RPMI8226 (cell line): ENCODE measurements at regions not wholly inside any gene's neighbourhood (a gene's known extent, or its start where the extent isn't known, plus 50 kb on each side); places are given as distances from the start of the nearest gene placed in this dataset.

ENCODE experiments used
- DNase-seq: peaks from one replicate; pipeline ENCODE4 v3.0.0-alpha.2; 2015

DNA sequence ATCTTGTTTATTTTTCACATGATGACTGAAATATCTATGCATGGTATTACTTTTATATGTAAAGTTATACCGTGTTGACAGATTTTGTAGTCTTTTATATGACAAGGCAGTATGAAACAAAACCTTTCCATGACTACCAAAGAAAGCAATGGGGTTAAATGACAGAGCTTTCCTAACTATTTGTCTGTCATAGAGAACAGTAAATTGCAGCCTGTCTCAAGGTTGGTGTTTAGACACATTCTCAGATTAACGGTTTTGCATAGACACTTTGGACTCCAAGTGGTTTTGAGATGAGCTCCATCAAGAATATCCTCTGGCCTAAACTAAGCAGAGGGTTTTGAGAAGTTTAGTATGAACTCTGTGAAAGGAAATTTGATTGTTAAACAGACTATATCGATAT, 180.7 kb upstream of the TENM3 start:
- no peak for DNase-seq

DNA sequence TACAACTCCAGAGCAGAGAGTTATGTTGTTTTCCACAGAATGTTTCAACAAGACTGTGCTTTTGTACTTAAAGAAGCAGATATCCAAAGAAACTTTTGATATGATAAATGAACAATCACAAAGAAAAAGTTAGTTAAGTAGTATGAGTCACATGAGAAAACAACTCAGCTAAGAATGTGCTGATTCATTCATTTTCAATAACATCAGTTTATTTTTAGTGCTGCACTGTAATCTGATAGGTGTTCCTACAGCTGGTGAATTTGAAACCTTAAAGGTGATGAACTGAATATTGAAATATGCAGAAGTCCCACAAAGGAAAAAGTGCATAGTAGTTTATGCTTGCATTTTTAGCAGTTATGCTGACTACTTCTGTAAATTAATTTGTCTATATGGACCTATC, 180.3 kb upstream of the TENM3 start:
- no peak for DNase-seq

DNA sequence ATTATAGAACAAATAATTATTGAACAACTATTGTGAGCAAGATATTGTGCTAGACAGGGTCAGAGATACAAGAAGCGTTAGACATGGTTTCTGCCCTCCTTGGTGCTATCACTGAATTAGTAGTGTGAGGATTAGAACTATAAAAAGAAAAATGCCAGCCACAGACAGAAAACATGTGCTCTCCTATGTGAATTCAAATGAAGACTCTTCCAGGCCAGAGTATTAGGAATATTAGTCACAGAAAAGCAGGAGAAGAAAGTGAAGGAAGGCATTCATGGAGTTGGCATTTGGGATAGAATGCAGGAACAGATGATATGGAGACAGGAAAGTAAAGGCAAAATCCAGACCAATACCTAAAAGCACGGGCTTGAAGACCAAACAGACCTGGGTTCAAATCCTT, 179.6 kb upstream of the TENM3 start:
- no peak for DNase-seq

DNA sequence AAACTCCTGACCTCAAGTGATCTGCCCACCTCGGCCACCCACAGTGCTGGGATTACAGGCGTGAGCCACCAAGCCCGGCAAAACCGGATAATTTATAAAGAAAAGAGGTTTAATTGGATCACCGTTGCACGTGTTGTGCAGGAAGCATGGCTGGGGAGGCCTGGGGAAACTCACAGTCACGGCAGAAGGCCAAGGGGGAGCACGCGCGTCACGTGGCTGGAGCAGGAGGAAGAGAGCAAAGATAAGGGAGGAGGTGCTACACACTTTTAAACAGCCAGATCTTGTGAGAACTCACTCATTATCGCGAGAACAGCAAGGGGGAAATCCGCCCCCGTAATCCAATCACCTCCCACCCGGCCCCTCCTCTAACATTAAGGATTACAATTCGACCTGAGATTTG, 177.9 kb upstream of the TENM3 start:
- no peak for DNase-seq

DNA sequence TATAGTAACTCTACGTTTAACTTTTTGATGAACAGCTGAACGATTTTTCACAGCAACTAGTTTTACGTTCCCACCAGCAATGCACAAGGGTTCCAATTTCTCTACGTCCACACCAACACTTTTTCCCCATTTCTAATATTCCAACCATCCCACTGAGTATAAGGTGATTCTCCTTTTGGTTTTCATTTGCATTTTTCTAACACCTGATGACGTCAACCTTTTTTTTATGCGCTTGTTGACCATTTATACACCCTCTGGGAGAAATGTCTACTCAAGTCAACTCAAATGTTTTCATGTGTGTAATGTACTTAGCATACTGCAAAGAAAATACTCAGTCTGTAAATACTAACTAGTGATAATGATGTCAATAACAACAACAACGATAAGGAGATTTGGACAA, 177.2 kb upstream of the TENM3 start:
- DNase-seq = no peak

DNA sequence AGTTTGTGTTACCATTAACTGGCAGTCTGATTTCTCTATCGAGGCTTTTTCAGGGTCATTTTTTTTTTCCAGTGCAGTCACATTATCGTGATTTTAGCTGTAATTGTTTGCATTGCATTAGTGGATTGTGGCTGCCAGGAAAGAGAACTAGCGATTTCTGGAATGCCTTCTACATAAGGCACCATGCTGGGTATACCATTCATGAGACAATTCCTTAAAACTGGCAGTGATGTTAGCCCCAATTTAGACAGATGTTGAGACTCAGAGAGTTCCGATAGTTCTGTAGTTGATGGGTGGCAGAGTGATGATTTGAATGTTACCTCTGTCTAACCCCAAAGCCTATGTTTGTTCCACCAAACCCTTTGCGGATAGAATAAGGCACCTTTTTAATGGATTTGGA, 175.4 kb upstream of the TENM3 start:
- DNase-seq = no peak

DNA sequence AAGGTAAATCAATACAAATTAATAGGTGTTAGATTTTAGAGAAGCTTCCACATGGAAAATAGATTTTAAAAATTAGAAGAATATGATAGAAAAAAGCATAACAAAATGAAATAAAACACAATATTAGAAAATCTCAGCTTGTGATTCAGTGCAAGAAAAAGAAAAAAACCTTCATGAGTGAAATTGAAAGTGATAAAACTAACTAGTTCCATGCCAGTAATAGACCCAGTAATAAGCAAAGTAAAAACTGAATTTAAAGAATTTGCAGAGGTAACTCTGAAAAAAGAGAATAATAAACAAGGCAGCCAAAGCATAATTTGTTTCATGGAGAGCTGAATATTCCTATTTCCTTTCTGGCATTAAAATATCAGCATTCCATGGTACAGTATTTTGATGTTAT, 174.3 kb upstream of the TENM3 start:
- no peak for DNase-seq

DNA sequence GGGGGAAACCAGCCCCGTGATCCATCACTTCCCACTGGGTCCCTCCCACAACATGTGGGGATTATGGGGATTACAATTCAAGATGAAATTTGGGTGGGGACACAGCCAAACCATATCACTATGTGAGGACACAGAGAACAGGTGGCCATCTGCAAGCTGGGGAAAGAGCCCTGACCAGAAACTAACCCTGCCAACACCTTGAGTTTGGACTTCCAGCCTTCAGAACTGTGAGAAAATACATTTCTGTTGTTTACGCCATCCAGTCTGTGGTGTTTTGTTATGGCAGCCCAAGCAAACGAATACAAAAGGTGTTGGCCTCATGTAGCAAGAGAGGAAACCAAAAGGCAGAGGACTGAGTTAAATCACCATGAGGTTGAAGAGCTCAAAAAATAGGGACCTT, 169.9 kb upstream of the TENM3 start:
- DNase-seq = no peak

DNA sequence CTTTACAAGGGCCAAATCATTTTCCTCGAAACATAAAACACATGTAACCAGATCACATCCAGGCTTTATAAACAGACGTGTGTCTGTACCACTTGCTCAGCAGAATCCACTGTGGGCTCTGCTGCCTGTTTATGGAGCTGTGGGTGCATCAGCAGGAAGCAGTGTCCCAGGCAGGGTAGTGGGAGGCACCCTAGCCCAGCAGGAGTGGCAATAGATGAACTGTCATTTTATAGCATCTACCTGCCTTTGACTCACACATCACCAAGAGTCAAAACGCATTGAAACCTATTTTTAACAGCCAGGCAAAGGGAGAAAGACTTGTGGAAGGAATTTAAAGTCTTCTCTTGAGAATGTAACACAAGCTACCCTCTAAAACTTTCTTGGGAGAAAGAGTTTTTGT, 169.1 kb upstream of the TENM3 start:
- DNase-seq = no peak

DNA sequence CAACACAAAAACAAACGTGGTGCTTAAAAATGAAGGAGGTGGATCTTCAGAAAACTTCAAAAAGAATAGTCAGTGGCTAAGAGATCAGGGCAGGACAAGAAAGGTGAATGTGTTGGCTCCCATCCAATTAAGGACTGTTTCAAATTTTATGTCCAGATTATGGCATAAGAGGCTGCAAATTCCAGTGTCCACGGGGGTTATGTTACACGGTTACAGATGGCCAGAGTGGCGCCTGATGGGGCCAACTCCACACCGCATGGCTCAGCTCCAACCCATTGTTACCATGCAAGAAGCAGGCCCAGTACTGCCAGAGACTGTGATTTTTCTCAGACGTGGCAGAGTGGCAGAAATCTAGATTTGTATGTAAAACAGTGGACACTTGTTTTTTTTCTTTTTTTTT, 168.4 kb upstream of the TENM3 start:
- DNase-seq = no peak

DNA sequence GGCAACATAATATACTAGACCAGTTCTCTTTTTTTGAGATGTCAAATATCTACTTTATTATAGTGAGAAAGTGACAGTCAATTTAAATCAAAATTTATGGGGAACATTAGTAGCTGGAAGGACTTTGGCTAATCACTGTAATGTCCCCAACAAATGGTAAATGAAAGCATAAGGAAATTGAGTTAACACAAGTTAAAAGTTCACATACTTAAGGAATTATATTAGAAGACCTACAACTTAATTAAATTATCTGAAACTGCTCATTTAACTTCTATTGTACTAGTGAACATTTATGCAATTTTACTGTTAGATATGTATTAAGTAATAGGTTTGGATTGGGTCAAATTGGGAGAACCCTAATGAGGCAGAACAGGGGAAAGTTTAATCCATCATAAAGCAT, 160.3 kb upstream of the TENM3 start:
- DNase-seq = no peak

DNA sequence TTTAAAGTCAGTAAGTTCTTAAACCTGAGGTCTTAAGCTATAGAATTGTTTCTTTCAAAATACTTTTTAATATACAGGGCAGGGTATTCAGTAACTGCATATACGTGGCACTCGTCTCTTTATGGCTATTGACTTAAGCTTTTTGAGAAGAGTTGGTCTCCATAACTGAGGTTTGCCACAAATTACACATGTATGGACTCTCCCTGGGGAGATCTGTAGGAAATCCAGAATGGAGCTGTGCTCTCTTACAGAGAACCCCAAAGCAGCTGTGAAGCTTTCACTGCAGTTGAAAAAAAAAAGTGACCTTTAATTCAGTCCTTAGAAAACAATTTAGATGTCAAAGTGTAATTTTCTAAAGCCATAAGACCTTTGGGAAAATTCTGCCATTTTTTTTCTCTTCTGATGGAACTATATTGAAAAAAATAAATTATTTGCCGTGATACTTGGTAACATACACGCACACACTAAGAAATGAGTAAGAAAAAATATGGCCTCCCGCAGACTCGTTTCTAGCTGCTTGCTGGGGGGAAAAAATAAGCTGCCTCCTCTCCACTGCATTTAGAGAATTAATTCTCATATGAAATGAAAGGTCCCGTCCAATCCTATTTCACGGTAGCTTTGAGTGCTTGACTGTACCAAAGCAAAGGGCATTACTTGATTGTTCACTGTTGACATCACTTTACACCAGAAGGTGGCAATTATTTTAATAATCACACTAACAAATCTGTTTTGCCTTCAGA, 159.4 kb upstream of the TENM3 start:
- DNase-seq = no peak

DNA sequence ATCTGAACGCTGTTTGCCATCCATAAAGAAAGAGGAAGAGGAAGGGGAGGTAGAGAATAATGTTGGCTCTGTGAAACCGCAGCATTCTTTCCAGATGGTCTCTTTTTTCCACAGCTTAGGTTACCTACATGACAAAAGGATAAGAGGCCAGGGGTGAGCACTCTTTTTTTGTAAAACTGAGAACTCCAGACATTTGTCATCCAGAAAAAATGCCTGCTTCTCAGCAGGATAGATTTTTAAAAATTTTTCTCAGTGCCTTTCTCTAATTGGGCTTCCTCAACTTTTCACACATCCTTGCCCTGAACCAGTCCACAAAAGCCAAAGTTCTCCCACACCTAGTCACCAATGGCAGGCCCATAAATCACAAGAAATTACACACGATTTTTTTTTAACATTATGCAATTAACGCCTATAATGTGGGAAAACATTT, 158.1 kb upstream of the TENM3 start:
- no peak for DNase-seq

DNA sequence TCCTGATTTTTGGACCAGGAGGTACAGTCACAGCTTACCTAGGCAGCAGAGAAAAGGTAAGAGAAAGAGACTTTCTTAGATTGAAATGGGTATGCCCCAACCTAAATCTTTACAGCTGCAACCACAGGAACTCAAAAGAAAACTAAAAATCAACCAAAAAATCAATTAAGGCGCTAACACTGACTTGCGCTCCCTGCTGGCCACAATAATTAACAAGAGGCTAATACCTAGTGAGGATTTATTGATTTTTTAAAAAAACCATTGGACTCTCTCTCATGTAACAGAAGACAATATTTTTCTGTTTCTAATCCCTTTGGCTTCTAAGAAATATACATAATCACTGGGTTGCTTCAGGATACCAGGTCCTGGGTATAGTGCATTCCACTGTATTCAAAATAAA, 153.9 kb upstream of the TENM3 start:
- DNase-seq = peak; percentile 14

DNA sequence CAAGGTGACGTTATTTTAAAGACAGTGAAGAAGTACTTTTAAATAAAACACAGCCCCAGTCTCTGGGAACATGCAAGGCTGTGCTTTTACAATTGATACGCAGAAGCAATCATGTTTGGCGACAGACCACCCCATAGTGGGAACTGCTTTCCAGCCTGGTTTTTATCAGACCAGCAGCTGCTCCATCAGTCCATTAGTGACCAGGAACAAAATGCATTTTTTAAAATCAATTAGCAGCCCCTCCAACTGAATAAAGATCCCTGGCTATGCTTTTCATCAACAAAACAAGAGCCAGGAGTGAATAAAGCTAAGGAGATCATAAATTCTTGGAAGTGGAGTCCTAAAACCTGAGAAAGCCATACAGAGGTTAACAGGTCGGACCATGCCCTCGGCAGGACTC, 153.0 kb upstream of the TENM3 start:
- no peak for DNase-seq

DNA sequence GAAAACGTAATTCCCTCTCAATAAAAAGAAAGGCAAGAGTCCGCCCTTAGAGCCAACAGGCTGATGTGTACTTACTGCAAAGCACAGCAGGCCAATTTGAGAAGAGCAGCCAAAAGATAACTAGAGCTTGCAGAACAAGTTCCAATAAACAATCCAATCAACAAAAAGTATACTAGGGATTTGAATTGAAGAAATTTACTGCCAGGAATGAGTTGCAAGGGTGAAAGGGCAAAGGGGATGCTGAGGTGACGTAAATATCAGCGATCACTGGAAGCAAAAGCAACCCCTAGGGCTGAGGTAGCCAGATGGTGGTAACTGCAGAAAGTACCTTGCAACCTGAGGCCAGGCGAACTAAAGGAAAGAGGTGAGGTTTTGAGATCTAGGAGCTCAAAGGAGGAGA, 152.1 kb upstream of the TENM3 start:
- no peak for DNase-seq

DNA sequence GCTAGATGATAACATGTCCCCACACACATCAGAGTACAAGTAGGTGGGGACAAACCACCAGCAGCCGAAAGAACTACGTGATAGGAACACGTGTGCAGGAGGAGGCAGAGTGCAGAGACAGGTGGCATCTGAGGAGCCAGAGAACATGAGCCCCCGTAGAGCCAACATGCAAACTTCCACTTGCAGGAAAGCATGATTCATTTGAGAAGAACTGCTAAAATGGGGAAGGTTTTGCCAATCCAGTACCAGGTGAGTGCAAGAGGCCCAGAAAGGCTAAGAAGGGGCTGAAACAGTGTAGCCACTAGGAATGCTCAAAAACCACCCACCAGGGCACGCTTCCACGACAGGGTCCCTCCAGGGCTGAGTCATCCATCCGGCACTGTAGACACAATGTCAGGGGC, 149.8 kb upstream of the TENM3 start:
- DNase-seq = no peak

DNA sequence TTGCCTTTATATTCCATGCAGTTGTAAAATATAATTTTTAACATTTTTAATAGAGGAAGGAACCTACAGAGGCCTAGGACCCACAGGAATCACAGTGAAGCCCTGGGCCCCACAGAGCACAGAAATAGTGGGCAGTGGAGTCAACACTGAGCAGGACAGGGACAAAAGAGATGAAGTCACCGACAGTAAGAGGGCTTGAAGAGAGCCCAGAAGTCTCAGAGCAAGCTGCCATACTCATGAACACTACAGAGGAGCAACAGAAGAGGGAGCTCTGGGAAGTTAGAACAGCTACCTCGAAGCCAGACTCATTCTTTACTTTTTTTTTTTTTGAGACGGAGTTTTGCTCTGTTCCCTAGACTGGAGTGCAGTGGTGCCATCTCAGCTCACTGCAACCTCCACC, 149.3 kb upstream of the TENM3 start:
- DNase-seq = no peak

DNA sequence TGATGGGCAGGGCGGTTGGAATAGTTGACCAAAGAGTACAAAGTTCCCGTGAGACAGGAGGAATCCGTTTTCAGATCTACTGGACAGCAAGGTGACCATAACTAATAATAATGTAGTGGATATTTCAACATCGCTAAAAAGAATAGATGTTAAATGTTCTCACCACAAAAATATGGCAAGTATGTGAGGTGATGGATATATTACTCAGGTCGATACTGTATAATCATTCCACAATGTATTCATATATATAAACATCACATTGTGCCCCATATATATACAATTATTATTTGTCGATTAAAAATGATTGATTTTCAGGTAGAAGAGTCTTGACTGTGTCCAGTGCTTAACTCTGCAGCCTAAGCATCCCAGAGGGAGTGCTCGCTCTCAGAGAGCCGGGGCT, 141.6 kb upstream of the TENM3 start:
- DNase-seq = no peak

DNA sequence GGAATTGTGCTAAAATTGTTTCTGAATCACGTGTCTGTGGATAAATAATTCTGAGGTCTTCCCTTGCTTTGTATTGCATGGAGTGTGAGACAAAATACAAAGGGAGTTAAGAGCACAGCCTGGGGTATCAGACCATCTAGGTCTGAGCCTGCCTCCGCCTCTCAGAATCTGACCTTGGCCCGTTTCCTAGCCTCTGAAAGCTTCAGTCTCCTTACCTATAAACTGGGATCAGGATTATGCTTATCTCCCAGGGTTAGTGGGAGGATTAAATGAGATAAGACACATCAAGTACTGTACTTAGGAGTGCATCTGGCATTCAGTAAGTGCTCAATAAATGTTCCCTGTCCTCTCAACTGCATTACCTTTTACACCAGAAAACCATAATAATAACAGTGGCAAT, 140.6 kb upstream of the TENM3 start:
- DNase-seq = no peak

DNA sequence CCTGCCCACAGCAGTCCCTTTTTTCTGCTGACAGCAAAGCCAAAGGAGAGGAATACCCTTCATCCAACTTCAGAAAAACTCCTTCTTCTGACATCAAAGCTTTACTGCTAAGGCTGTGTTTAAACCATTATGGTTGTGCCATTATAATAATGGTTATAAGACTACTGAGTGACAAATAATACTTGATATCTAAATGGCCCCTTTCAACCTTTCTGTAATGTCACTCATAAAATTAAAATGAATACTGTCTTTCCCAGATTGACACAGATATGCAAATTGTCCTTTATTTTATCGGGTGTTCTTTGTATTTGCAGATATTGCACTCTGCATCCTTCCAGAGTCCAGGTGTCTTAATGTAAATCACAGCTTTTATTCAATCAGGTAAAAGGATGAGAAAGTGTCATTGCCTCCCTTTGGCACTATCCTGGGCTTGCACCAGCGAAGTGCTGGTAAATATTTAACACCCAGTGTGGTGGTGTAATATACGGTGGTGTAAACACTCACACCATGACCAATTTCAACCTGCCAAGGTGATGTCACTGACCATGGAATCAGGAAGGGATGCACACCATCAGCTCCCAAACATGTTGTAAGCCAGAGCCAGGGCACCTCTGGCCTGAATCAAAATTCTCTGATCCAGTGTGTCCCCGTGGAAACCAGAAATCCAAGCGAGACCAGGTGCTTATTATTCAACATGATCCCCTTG, 139.4 kb upstream of the TENM3 start:
- no peak for DNase-seq

DNA sequence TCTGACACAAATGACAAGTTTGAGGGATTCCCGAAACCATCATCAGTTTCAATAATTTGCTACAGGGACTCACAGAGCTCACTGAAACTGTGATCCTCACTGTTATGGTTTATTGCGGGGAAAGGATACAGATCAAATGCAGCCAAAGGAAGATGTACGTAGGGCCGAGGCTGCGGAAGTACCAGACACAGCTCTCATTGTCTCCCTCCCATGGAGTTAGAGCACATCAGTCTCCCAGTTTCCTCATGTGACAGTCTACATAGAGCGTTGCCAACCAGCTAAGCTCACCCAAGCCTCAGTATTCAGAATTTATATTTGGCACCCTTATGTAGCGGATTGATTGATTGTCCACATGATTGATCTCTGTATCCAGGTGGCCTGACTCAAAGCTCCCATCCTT, 137.8 kb upstream of the TENM3 start:
- no peak for DNase-seq

DNA sequence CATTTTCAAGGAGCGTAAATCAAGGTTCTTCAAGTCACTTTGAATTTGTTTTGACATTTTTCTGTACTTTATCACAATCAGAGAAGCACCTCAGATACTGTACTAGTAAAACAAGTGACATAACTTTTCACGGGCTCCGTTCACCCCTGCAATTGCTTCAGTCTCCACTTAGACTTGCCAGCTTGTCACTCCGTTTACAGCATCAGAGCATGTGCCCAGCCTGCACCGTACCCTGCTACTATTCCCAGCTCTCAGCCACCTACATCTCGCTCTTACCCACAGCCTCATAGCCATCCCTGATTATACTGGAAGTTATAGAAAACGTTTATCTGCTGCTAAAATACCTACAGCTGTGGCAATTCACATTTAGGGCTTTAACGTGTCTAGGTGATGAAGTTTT, 135.3 kb upstream of the TENM3 start:
- DNase-seq = no peak

DNA sequence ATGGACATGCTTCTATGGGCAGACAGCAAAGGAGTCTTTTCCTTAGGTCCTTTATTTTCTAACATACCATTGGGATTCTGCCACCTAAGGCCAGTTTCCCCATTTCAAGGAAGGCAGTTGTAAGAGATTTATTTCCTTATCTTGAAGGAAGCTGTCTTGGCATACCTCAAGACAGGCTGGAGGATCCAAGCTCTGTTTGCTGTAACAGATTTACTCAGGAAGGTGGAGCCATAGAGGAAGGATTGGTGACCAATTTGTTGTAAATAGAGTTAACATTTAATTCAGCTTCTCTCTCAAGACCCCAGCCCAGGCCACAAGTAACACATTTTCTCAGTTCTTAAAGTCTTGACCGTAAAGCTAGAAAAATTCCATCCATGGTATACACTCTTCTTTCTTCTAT, 131.6 kb upstream of the TENM3 start:
- no peak for DNase-seq

DNA sequence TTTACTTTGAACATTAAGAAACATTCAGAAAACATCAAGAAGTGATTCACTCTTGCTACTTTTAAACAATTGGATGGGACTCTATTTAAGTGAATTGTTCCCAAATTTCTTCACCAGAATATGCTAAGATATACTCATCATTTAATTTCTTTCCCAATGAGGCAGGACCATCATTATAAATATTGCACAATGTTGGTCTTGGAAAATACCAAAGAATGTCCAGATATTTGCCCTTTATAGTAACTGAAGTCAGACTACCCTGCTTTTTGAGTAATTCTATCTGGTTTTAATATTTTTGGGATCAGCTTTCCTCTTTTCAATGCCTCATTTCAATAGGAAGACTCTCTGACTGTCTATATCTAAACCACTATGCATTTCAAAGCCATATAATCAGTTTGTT, 129.4 kb upstream of the TENM3 start:
- no peak for DNase-seq
